Glutamatergic neuron (in vitro differentiated cells): ENCODE measurements at regions not wholly inside any gene's neighbourhood (a gene's known extent, or its start where the extent isn't known, plus 50 kb on each side); places are given as distances from the start of the nearest gene placed in this dataset.

ENCODE experiments used
- DNase-seq: peaks from one replicate; pipeline ENCODE4 v3.0.0; 2022
- H3K27ac Mint-ChIP-seq: one replicate; pipeline ENCODE4 v1.8.0; 2020; ENCODE audit warnings: mild to moderate bottlenecking, mixed read lengths, inconsistent platforms; ENCODE audit not compliant: unreplicated experiment
- H3K27me3 Mint-ChIP-seq: one replicate; pipeline ENCODE4 v1.8.0; 2020; ENCODE audit warnings: mild to moderate bottlenecking, moderate library complexity, mixed read lengths, inconsistent platforms; ENCODE audit not compliant: unreplicated experiment
- H3K36me3 Mint-ChIP-seq: one replicate; pipeline ENCODE4 v1.8.0; 2020; ENCODE audit warnings: mild to moderate bottlenecking, mixed read lengths, inconsistent platforms; ENCODE audit not compliant: unreplicated experiment
- H3K4me1 Mint-ChIP-seq: one replicate; pipeline ENCODE4 v1.8.0; 2020; ENCODE audit warnings: mild to moderate bottlenecking, low read depth, mixed read lengths, inconsistent platforms; ENCODE audit not compliant: unreplicated experiment
- H3K4me3 Mint-ChIP-seq: one replicate; pipeline ENCODE4 v1.8.0; 2020; ENCODE audit warnings: mild to moderate bottlenecking, mixed read lengths, inconsistent platforms; ENCODE audit not compliant: unreplicated experiment
- H3K9me3 Mint-ChIP-seq: one replicate; pipeline ENCODE4 v1.8.0; 2020; ENCODE audit warnings: mild to moderate bottlenecking, moderate library complexity, mixed read lengths, inconsistent platforms; ENCODE audit not compliant: unreplicated experiment
- CTCF ChIP-seq: fragments of 200-600 bp; sonication (generic); IDR thresholded peaks from one replicate; pipeline ENCODE4 v1.5.0; 2021; ENCODE audit not compliant: partially characterized antibody, unreplicated experiment

GRCh38 chr10:64023926-64024470, 502.8 kb downstream of the REEP3 start:
- H3K4me3 Mint-ChIP-seq = no peak overlapping the region
- peaks cover 7% of the 10 kb centered on the region for H3K9me3 Mint-ChIP-seq
- H3K27ac Mint-ChIP-seq = no peak overlapping the region
- no peak for TF ChIP-seq CTCF
- no peaks in the 10 kb centered on the region for H3K4me1 Mint-ChIP-seq
- DNase-seq = no peak
- peaks cover 4% of the 10 kb centered on the region for H3K27me3 Mint-ChIP-seq
- H3K36me3 Mint-ChIP-seq = peaks cover 6% of the 10 kb centered on the region

- no peak overlapping the region for H3K4me3 Mint-ChIP-seq
- H3K9me3 Mint-ChIP-seq = no peaks in the 10 kb centered on the region
- DNase-seq = no peak
- no peak for TF ChIP-seq CTCF
- H3K4me1 Mint-ChIP-seq = peaks cover 13% of the 10 kb centered on the region
- no peak overlapping the region for H3K27ac Mint-ChIP-seq
- no peaks in the 10 kb centered on the region for H3K36me3 Mint-ChIP-seq
- no peaks in the 10 kb centered on the region for H3K27me3 Mint-ChIP-seq
Observed at GRCh38 chr10:64033711-64034110, 512.5 kb downstream of the REEP3 start.

GRCh38 chr10:64036321-64036930, 515.2 kb downstream of the REEP3 start:
- H3K27ac Mint-ChIP-seq = no peak overlapping the region
- no peaks in the 10 kb centered on the region for H3K27me3 Mint-ChIP-seq
- no peaks in the 10 kb centered on the region for H3K9me3 Mint-ChIP-seq
- DNase-seq = no peak
- H3K4me3 Mint-ChIP-seq = no peak overlapping the region
- peaks cover 15% of the 10 kb centered on the region for H3K4me1 Mint-ChIP-seq
- no peak for TF ChIP-seq CTCF
- no peaks in the 10 kb centered on the region for H3K36me3 Mint-ChIP-seq

- peaks cover 15% of the 10 kb centered on the region for H3K4me1 Mint-ChIP-seq
- no peaks in the 10 kb centered on the region for H3K36me3 Mint-ChIP-seq
- no peaks in the 10 kb centered on the region for H3K9me3 Mint-ChIP-seq
- H3K4me3 Mint-ChIP-seq = no peak overlapping the region
- H3K27ac Mint-ChIP-seq = no peak overlapping the region
- no peak for TF ChIP-seq CTCF
- no peak for DNase-seq
- H3K27me3 Mint-ChIP-seq = no peaks in the 10 kb centered on the region
Observed at GRCh38 chr10:64037071-64037661, 516.0 kb downstream of the REEP3 start.

- Mint-ChIP-seq H3K27ac (no peak overlapping the region), H3K4me3 (no peak overlapping the region), H3K9me3 (no peaks in the 10 kb centered on the region), H3K27me3 (no peaks in the 10 kb centered on the region), H3K4me1 (peaks cover 15% of the 10 kb centered on the region), H3K36me3 (no peaks in the 10 kb centered on the region)
- DNase-seq = no peak
- no peak for TF ChIP-seq CTCF
Observed at GRCh38 chr10:64038107-64038506, 516.9 kb downstream of the REEP3 start.
